ENCODE measurements at regions not wholly inside any gene's neighbourhood (a gene's known extent, or its start where the extent isn't known, plus 50 kb on each side); places are given as distances from the start of the nearest gene placed in this dataset.

DNA sequence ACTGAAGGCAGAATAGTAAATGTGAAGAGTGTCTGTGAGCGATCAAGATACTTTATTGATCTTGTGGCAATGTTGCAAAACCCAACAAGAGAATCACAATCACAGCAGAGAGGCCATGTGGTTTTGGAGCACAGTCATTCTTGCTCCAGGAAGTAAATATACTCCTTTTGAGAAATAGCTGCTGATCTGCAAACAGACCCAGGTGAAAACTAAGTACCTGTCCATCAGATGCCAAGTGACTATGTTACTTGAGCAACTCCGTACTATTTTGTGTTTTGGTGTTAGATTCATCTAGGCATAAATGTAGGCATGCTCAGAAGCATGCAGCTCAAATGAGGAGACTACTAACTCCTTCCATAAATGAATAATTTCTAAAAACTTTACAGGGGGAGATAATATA lies 627.9 kb downstream of the ZBBX start:
- POLR2A ChIA-PET, result no interaction called here
- CTCF ChIA-PET, result no interaction called here

DNA sequence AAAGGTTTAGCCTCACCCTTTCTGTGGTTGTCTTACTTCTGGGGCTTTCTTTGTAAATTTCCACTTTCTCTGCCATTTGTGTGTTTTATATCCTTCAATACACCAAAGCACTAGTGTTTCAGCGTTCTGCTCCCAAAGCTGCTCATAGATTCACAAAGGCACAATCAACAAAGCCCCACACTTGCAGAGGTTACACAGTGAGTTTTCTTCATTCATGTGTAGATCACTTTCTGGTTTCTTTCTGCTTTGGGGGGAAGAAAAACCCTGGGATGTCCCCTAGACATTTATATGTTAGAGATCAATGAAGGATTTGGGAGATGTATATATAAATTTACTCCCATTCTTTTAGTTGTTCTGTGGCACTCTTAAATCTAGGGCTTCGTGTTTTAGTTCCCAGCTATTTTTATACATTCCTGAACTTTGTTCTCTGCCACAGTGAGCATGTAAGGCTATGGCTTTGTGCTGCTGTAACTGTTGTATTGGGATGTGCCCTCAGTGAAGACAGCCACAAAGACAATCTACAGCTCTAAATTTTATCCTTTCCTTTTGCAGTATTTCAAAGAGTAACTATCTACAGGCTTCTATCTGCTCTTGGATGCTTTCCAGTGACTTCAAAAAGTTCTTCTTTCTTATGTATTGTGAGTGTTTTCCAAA lies 636.5 kb downstream of the ZBBX start:
- no peak for TF ChIP-seq SUZ12 (IDR thresholded peaks at IDR 0.05)
- no peak for TF ChIP-seq SP1 (IDR thresholded peaks at IDR 0.05)
- TF ChIP-seq ZNF384 (IDR thresholded peaks at IDR 0.05), result no peak
- TF ChIP-seq ELF4 (IDR thresholded peaks at IDR 0.05), result no peak
- no peak for TF ChIP-seq PKNOX1 (IDR thresholded peaks at IDR 0.05)
- TF ChIP-seq NFRKB (IDR thresholded peaks at IDR 0.05), result no peak
- no peak for TF ChIP-seq TARDBP (IDR thresholded peaks at IDR 0.05)
- no peak for TF ChIP-seq FOXK2 (IDR thresholded peaks at IDR 0.05)
- TF ChIP-seq ARNT (IDR thresholded peaks at IDR 0.05), result no peak
- ChIA-PET CTCF (no interaction called here), POLR2A (no interaction called here)
- no peak for DNase-seq (ENCODE audit: extremely low spot score)

More for the DNA sequence above, 627.9 kb downstream of the ZBBX start:
- DNase-seq (ENCODE audit: extremely low spot score), result no peak
- TF ChIP-seq HDGF (IDR thresholded peaks at IDR 0.05; ENCODE audit: borderline replicate concordance) (no peak), L3MBTL2 (conservative IDR thresholded peaks at IDR 0.05) (no peak), FOXK2 (IDR thresholded peaks at IDR 0.05) (no peak), FOXA1 (IDR thresholded peaks at IDR 0.05) (no peak), ZNF384 (IDR thresholded peaks at IDR 0.05) (no peak), ELF4 (IDR thresholded peaks at IDR 0.05) (no peak), NFRKB (IDR thresholded peaks at IDR 0.05) (no peak), CTBP1 (IDR thresholded peaks at IDR 0.05; ENCODE audit: borderline replicate concordance) (no peak), BHLHE40 (IDR thresholded peaks at IDR 0.05; ENCODE audit: borderline replicate concordance) (no peak), PKNOX1 (IDR thresholded peaks at IDR 0.05) (no peak), LEF1 (IDR thresholded peaks at IDR 0.05; ENCODE audit: borderline replicate concordance) (no peak), SUZ12 (IDR thresholded peaks at IDR 0.05) (no peak), TARDBP (IDR thresholded peaks at IDR 0.05) (no peak), SP1 (IDR thresholded peaks at IDR 0.05) (no peak), FOXM1 (IDR thresholded peaks at IDR 0.05; ENCODE audit: borderline replicate concordance) (no peak)

DNA sequence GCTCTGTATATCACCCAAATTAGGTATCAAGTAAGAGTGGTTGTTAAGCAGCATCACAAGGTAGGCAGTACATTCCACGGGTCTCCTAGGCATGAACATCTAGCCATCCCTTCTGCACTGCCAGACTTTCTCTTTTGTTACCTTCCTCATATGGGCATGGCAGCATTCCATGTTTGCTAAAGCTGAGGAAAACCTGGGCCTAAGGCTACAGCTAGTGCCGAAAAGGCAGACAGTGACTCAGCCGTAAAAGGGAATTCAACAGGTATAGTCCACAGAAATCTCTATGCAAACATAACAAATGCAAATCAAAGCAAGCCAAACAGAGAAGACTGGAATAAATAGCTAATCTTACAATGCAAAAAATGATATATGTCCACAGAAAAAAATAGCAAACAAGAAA lies 645.4 kb downstream of the ZBBX start:
- CTCF ChIA-PET, result interaction anchor here (0.5 kb wide), 1 partner anchor 290 kb away, joined by 3 read pairs; no protein-coding TSS in a partner anchor
- POLR2A ChIA-PET, result no interaction called here
- DNase-seq (ENCODE audit: extremely low spot score), result no peak
- TF ChIP-seq SP1 (IDR thresholded peaks at IDR 0.05), result no peak
- TF ChIP-seq ARNT (IDR thresholded peaks at IDR 0.05), result no peak
- TF ChIP-seq CTBP1 (IDR thresholded peaks at IDR 0.05; ENCODE audit: borderline replicate concordance), result no peak
- TF ChIP-seq HDGF (IDR thresholded peaks at IDR 0.05; ENCODE audit: borderline replicate concordance), result no peak
- no peak for TF ChIP-seq PKNOX1 (IDR thresholded peaks at IDR 0.05)
- no peak for TF ChIP-seq FOXK2 (IDR thresholded peaks at IDR 0.05)
- no peak for TF ChIP-seq L3MBTL2 (conservative IDR thresholded peaks at IDR 0.05)
- no peak for TF ChIP-seq FOXM1 (IDR thresholded peaks at IDR 0.05; ENCODE audit: borderline replicate concordance)
- TF ChIP-seq FOXA1 (IDR thresholded peaks at IDR 0.05), result no peak
- TF ChIP-seq ELF4 (IDR thresholded peaks at IDR 0.05), result no peak
- no peak for TF ChIP-seq BHLHE40 (IDR thresholded peaks at IDR 0.05; ENCODE audit: borderline replicate concordance)
- TF ChIP-seq TARDBP (IDR thresholded peaks at IDR 0.05), result no peak
- no peak for TF ChIP-seq ZNF384 (IDR thresholded peaks at IDR 0.05)
- TF ChIP-seq LEF1 (IDR thresholded peaks at IDR 0.05; ENCODE audit: borderline replicate concordance), result no peak
- no peak for TF ChIP-seq SUZ12 (IDR thresholded peaks at IDR 0.05)
- no peak for TF ChIP-seq NFRKB (IDR thresholded peaks at IDR 0.05)

DNA sequence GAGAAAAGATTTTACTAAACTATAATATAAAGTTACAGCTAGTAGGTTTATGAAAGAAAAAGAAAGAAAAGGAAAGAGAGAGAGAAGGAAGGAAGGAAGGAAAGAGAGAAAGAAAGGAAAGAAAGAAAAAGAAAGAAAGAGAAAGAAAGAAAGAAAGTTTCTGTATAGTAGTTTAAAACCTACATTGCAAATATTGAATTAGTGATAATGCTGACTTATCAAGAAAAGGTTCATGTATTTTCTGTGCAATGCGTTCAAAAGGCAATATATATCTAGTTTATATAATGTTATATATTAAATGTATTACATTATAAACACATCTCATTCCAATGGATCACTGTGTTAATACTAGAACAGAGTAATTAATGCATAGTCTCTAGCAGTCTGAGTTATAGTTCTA lies 648.4 kb downstream of the ZBBX start:
- CTCF ChIA-PET, result no interaction called here

DNA sequence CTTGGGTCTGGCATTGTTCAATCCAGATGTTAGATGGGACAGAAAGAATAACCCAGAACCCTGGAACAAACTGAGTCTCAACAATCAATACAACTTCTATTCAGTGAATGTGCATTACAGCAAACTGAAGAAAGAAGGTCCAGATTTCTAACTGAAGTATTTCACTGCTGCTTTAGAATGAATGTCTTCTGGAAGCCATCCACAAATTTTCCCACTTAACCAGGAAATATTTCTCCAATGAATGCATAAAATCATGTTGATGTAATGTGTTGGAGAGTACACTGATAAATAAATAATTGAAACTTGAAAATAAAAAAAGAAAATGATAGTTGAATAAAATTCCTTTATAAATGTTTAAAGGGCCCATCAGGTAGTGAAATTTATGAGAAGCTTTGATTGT lies 658.6 kb downstream of the ZBBX start:
- no peak for DNase-seq (ENCODE audit: extremely low spot score)
- ChIA-PET POLR2A (no interaction called here), CTCF (no interaction called here)
- TF ChIP-seq ELF4 (IDR thresholded peaks at IDR 0.05), result no peak
- TF ChIP-seq FOXM1 (IDR thresholded peaks at IDR 0.05; ENCODE audit: borderline replicate concordance), result no peak
- no peak for TF ChIP-seq L3MBTL2 (conservative IDR thresholded peaks at IDR 0.05)
- no peak for TF ChIP-seq LEF1 (IDR thresholded peaks at IDR 0.05; ENCODE audit: borderline replicate concordance)
- TF ChIP-seq PKNOX1 (IDR thresholded peaks at IDR 0.05), result no peak
- TF ChIP-seq ZNF384 (IDR thresholded peaks at IDR 0.05), result no peak
- TF ChIP-seq SUZ12 (IDR thresholded peaks at IDR 0.05), result no peak
- TF ChIP-seq NFRKB (IDR thresholded peaks at IDR 0.05), result no peak
- TF ChIP-seq BHLHE40 (IDR thresholded peaks at IDR 0.05; ENCODE audit: borderline replicate concordance), result no peak
- TF ChIP-seq ARNT (IDR thresholded peaks at IDR 0.05), result no peak
- no peak for TF ChIP-seq HDGF (IDR thresholded peaks at IDR 0.05; ENCODE audit: borderline replicate concordance)
- no peak for TF ChIP-seq FOXK2 (IDR thresholded peaks at IDR 0.05)
- no peak for TF ChIP-seq FOXA1 (IDR thresholded peaks at IDR 0.05)
- TF ChIP-seq SP1 (IDR thresholded peaks at IDR 0.05), result no peak
- TF ChIP-seq CTBP1 (IDR thresholded peaks at IDR 0.05; ENCODE audit: borderline replicate concordance), result no peak
- no peak for TF ChIP-seq TARDBP (IDR thresholded peaks at IDR 0.05)

More for the DNA sequence above, 648.4 kb downstream of the ZBBX start:
- TF ChIP-seq L3MBTL2 (conservative IDR thresholded peaks at IDR 0.05), result no peak
- DNase-seq (ENCODE audit: extremely low spot score), result no peak
- POLR2A ChIA-PET, result no interaction called here

DNA sequence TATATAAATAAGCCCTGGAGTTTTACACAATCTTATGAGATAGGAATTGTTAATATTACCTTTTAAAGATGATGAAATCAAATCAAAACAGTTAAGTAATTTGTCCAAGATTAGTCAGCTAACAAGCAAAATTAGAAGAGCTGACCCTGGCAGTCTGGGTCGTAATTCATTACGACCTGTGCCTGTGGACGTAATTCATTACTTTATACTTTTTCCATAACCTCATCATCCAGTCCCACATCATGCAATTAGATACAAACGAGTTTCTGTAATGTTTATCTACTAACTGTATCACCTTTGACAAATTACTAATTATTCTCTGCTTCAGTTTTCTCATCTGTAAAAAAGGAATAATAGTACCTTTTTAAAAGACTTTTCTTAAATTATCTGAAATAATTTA lies 665.9 kb downstream of the ZBBX start:
- TF ChIP-seq PKNOX1 (IDR thresholded peaks at IDR 0.05) (0 out of 2 replicates have a peak, but pooled peaks have one; percentile 19), SP1 (IDR thresholded peaks at IDR 0.05) (no peak)
- DNase-seq (ENCODE audit: extremely low spot score), result no peak
- ChIA-PET POLR2A (no interaction called here), CTCF (no interaction called here)
